Left renal pelvis (tissue), 4 donors: ENCODE measurements at regions not wholly inside any gene's neighbourhood (a gene's known extent, or its start where the extent isn't known, plus 50 kb on each side); places are given as distances from the start of the nearest gene placed in this dataset.
"Not testable (repeated sequence)": the region's sequence is repeated elsewhere in the genome, so short reads cannot be mapped to it uniquely, and the experiment has no call there.

Experiments used
- DNase-seq, 4 donors: peaks; one replicate each; pipeline ENCODE4 v3.0.0-alpha.2; 2013; ENCODE audit warnings: low read depth in 4 of 4, low spot score in 3 of 4

DNA sequence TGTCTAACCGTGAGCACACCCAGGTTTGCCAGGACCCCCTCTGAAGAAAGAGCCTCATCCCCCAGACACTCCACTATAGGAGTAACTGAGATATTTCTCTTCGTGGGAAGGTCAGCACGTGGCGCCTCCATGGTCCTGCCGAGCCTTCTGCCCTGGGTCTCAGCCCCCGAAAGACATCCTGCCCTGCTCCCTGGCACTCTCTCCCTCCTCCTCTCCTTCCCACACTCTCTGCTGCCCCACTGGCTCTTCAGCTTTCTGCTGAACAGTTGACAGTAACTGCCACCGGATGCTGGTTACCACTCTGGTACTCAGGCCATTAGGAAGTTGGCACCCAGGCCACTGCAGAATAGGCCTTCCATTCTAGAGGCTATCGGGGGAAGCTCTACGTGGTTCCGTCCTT is 185.2 kb downstream of the UACA start:
- DNase-seq = no peak

DNA sequence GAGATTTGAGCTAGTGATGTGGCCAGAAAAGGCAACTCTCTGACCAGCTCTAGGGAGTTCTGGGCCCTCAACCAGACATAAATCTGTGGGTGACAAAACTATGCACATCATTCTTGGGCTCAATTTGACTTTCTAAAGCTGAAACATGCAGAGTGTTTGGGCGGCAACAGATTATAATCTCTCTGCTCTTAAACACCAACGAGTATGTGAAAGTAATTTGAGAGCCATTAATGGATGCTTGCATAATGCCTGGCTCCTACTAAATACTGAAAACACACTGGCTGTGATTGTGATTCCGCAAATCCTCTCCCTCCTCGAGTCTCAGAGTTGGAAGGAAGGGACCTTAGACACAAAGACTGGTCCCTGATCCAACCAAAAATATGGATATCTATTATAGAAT is 186.7 kb downstream of the UACA start:
- no peak for DNase-seq

DNA sequence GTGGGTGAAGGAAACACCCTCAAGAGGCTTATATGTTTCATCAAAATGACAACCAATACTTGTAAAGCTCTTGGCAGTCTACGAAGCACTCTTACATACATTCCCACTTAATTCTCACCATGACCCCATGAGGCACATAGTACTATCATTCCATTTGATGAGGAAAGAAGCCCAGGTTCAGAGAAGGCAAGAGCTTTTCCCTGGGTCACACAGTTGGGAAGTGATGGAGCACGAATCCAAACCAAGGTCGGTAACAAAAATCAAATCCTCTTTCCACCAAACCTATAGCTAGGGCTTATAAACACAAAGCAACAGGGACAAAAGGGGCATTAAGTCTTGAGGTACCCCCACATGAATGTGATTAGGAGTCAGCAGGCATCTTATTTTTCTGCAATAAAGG is 187.1 kb downstream of the UACA start:
- no peak for DNase-seq

DNA sequence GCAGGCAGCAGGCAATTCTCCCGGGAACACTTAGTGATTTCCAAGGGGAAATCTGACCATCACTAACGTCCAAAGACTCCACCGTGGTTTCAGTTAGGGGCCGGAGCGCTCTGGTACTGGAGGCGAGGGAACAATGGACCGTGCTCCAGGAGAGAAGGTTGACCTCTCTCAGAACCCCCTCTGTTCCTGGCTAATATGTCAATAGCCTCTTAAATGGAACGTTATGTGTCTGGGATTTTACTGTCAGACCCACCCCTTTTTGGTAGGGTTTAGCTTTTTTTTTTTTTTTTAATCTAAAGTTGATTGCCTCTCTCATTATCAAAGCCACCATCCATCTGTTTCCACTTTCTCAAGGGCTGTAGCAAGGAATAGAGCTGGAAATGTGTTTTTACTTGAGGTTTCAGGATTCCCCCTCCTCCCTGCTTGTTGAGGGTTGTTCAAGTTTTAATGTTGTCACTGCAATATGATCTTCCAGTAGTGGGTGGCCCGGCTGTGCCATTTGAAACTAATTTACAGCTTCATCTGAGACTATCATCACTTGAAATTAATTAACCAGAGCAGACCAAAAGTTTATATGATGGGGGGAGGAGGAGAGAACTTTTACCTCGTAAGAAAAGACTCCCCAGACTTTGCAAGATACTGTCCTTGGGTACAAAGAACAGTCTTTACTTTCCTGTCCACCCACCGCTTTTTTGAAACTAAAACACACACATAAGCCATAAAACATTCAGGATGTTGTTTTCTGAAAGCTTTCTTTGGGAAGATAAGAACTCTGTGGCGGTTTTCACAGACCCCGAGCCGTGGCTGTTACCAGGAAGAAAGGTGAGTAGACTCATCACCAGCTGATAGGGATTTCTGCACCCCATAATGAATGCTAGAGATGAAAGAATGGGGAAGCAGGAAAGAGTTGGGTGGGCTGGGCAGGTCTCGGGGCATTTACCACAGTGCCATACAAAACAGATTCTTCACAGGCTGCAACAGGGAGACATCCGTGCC is 187.8 kb downstream of the UACA start:
- DNase-seq = peak in 1 of 4 donors; percentile 74

DNA sequence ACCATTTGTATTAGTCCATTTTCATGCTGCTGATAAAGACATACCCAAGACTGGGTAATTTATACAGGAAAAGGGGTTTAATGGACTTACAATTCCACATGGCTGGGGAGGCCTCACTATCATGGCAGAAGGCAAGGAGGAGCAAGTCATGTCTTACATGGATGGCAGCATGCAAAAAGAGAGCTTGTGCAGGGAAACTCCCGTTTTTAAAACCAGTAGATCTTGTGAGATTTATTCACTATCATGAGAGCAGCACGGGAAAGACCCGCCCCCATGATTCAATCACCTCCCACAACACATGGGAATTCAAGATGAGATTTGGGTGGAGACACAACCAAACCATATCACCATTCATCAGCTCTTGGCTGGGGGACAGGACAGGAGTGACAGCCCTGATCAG is 189.0 kb downstream of the UACA start:
- not testable (repeated sequence) for DNase-seq

DNA sequence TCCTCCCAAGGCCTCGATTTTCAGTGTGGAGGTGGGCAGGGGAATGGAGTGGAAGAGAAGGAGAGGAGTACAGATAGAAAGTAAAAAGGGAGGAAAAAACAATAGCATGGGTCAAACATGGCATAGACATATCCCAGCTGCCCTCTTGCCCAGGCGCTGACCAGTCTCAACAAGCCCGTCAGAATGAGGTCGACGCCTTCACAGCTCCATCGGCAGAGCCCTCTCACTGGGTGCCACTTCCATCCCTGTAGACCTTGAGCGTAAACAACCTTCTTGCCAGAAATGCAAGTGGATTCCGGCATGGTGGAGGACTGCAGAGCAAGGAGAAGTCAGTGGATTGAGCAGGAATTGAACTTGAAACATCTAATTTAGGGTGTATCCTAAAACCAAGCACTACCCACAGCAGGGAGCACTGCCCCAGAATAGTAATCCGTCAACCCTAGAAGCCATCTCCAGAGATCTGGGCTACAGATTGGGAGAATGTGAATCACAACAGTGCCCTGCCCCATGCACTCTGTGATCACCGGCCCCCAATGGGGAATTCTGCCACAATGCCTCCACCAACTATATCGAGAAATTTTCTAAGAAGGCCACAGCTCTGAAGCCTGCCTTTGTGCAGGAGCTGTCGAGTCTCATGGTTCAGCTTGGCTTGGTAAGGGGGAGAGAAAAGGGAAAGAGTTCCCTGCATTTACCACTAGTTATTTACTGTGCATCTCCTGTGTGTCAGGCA is 190.1 kb downstream of the UACA start:
- no peak for DNase-seq

- DNase-seq = no peak
Observed at GRCh38 chr15:70569714-70570231, 193.6 kb downstream of the UACA start.

- DNase-seq = no peak
Observed at GRCh38 chr15:70569091-70569713, 194.2 kb downstream of the UACA start.

DNA sequence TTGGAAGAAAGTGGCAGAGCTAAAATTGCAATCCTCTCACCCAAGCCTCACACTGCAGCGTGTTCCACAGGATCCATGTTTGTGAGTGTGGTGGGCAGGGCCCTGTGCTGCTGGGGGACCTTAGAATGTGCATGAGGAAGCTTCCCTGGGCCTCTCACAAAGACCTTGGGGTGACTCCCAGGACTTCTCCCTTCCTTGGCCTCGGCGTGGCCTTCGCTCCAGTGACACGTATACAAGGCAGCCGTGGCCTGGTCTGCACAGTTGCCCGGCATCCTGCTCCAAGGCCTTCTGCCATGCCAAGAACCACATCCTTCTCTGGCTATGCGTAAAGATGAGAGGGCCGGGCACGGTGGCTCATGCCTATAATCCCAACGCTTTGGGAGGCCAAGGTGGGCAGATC is 196.4 kb downstream of the UACA start:
- DNase-seq = no peak

GRCh38 chr15:70566047-70566835 is 197.1 kb downstream of the UACA start:
- no peak for DNase-seq

DNA sequence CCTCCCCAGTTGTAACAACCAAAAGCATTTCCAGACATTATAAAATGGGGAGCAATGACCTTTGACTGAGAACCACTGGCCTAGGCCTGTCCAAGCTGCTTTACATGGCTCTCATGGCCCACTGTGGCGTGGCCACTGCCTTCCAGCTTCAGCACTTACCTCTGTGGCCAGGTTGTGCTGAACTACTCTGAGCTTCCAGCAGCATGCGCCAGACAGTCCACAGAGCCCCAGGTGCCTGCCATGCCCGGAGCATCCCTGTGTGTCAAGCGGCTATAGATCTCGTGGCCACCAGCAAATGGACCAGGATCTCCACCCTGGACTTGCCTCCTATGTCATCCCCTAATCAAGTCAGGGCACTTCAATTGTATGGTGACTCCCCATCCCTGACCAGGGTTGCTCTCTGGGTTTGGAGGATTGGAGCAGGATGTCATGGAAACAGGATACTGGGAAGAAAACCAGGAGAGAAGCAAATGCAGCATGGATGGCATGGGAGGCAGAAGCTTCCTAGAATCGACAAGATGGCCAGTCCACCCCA is 199.7 kb downstream of the UACA start:
- no peak for DNase-seq

- no peak for DNase-seq
Observed at GRCh38 chr15:70562906-70563305, 200.5 kb downstream of the UACA start.

- DNase-seq = no peak
Observed at GRCh38 chr15:70561885-70562284, 201.5 kb downstream of the UACA start.

DNA sequence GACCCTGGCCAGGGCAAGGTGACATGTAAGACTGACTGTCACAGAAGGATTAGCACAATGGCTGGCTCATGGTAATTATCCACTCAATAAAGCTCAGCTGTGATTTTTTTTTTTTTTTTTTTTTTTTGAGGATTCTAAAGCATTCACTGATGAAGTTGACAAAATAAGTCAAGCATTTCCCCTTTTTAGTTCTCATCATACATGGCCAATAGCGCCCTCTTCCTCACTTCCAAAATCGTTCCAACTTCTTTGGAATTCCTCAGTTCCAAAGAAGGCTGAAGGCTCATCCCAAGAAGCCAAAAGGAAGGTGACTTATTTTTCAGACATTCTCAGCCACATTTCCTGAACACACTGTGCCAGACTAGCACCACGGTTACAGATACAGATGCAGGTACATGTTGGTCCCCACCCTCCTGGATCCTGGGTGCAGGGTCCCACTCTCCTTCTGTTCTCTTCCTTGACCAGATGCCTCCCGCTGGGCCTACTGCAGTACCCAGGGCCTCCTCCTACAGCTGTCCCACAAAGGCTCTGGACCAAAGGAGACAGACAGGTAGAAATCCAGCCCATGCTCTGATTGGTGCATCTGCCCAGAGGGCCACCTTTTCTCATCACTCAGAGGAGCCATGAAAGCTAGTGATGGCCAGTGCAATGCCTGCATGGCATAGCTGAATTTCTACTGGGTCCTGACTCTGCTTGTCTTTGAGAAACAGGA is 202.6 kb downstream of the UACA start:
- no peak for DNase-seq

DNA sequence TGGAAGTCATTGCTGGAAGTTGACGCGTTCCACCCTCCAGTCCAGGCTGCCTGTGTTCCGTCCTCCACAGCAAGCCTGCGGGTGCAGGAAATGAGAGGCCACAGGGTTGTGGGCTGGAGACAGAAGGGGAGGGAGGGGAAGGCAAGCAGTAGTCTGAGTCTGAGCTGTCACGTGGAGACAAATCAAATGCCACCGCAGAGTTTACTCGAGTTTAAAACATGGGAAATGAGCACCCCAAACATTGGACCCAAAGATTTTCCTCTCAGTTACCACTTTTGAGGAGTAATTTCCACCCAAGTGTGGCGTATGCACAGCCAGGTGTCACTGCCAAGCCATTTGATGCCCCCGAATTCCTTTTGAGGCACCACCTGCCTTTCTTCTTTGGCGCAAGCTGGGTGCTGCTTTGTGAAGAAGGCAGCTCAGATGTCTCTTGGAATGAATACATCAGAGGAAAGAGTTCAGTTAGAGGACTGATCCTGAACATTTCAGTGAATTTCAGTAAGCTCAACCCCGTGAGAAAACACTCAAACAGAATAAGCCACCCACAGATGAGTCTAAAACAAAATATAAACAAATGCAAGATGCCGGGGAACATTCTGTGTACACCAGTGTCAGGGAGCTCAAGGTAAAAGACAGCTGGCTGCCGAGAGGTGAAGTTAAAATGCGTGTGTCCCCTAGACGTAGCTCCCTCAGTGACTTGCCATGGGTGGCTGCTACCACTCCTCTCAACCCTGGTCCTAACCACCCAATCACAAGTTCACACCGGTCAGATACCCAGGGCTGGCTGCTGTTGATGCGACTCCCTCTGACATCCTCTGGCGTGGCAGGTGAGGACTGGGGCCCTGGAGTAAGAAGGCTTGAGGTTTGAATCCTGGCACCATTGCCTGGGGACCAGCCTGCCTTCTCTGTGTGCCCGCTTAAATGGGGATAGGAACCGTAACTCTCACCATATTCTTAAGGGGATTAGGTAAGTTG is 203.8 kb downstream of the UACA start:
- DNase-seq = no peak

DNA sequence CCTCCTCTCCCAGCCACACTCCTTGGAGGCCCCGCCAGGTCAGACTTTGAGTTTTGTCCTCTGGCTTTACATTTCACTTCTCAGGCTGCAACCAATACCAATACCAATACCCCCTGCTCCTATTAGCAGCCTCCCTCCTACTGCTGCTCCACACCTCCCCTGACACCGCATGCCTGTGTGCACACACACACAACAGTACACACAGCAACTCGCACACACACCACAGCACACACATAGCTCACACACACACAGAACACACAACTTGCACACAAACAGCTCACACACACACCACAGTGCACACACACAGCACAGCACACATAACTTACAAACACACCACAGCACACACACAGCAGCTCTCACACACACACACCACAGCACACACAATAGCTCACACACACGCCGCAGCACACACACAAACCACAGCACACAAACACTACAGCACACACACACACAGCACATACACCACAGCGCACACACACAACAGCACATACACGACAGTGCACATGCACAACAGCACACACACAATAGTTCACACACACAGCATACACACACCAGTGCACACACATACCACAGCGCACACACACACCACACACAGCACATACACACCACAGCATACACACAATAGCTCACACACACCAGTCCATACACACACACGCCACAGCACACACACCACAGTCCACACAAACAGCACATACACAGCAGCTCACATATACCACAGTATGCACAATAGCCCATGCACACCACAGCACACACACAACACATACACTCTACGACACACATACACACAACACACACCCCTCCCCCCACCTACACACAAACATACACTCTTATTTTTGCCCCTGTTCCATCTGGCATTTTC is 204.7 kb downstream of the UACA start:
- no peak for DNase-seq

DNA sequence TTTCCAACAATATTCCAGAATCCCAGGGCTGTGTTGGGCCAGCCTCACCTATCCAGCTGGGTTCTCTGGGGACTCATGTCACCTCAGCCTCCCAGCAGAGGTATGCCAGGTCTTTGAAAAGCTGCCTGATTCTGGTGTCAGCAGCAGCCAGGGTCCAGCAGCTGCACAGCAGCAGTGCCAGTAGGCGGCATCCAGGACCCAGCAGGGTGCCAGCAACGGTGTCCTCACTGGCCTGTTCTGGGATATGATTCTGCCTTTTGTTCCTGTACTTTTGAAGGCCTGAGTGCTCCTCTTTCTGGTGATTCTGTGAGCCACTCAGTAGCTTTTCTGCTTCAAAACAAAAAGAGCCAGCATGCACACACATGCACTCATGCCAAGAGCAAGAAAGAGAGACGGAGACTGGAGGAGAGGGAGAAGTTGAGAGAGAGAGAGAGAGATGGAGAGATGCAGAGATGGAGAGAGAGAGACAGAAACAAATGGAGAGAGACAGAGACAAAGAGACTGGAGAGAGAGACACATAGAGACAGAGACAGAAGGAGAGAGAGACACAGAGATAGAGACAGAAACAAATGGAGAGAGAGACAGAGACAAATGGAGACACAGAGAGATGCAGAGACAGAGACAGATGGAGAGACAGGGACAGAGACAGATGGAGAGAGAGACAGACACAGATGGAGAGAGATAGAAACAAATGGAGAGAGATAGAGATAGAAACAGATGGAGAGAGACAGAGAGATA is 205.7 kb downstream of the UACA start:
- DNase-seq = no peak
